GM12878 (cell line): ENCODE measurements at regions not wholly inside any gene's neighbourhood (a gene's known extent, or its start where the extent isn't known, plus 50 kb on each side); places are given as distances from the start of the nearest gene placed in this dataset.

ENCODE experiments used
- ATAC-seq: fragments of 200-7000 bp; cut with Tn5 transposase; 3 replicates; pipeline ENCODE4 v1.9.1; 2020; ENCODE audit warnings: mild to moderate bottlenecking, moderate library complexity
- BruUV-seq: library from RNA; stranded (reverse); fragments of 400-500 nt; replicated peaks from 2 replicates; lab custom pipeline; 2021; lab: Mats Ljungman, UMichigan
- CTCF ChIA-PET: fragments of 300-600 bp; sonication (Branson Sonifier 250); formaldehyde crosslinking; extraction: SDS; loops from one replicate; lab custom pipeline; 2021; ENCODE audit warnings: inconsistent platforms; lab: Yijun Ruan, JAX
- POLR2A ChIA-PET: fragments of 350-600 bp; formaldehyde crosslinking; extraction: SDS; loops from one replicate; lab custom pipeline; 2021; ENCODE audit warnings: inconsistent platforms; lab: Charles Lee
- RAD21 ChIA-PET: fragments of 300-600 bp; sonication (Branson Sonifier 250); formaldehyde crosslinking; loops from one replicate; lab custom pipeline; 2023; ENCODE audit warnings: antibody characterized with exemption; ENCODE audit not compliant: unreplicated experiment; lab: Charles Lee
- SMC1A ChIA-PET: fragments of 300-600 bp; sonication (Branson Sonifier 250); formaldehyde crosslinking; loops from one replicate; lab custom pipeline; 2023; ENCODE audit not compliant: unreplicated experiment, uncharacterized antibody; lab: Charles Lee
- DNase-seq: peaks from one replicate; pipeline ENCODE4 v3.0.0-alpha.2; 2011; ENCODE audit warnings: low read depth, low spot score
- FAIRE-seq: peaks from 3 replicates; lab custom pipeline; 2011; peaks lifted over from hg19 to GRCh38; lab: Jason Lieb, UNC
- H2AFZ ChIP-seq: 2 replicates; pipeline ENCODE4 v1.6.0; 2011; ENCODE audit warnings: low read depth, low read length, control low read depth; ENCODE audit not compliant: control insufficient read depth
- H3K27ac ChIP-seq: 2 replicates; pipeline ENCODE4 v1.5.1; 2011; ENCODE audit warnings: control low read depth; ENCODE audit not compliant: control insufficient read depth, insufficient read depth
- H3K27me3 ChIP-seq, 2 experiments: replicated peaks in 1 of 2; 2 replicates each; pipeline versions ENCODE4 v1.6.0 to v1.6.1; 2011; ENCODE audit warnings: low read length in 1 of 2; ENCODE audit not compliant: control insufficient read depth in 2 of 2, insufficient read depth in 2 of 2
- H3K36me3 ChIP-seq, 2 experiments: 2 replicates each; pipeline ENCODE4 v1.5.1; 2011; ENCODE audit warnings: low read length in 1 of 2; ENCODE audit not compliant: control insufficient read depth in 2 of 2, insufficient read depth in 2 of 2
- H3K4me1 ChIP-seq: 2 replicates; pipeline ENCODE4 v1.6.1; 2011; ENCODE audit warnings: mild to moderate bottlenecking, low read length, moderate library complexity, mixed read lengths; ENCODE audit not compliant: control insufficient read depth, insufficient read depth
- H3K4me2 ChIP-seq: 2 replicates; pipeline ENCODE4 v1.6.0; 2011; ENCODE audit warnings: control low read depth; ENCODE audit not compliant: control insufficient read depth, insufficient read depth
- H3K4me3 ChIP-seq: fragments of 200-600 bp; sonication (generic); 2 replicates; pipeline ENCODE4 v1.5.1; 2016
- H3K79me2 ChIP-seq: 2 replicates; pipeline ENCODE4 v1.6.0; 2011; ENCODE audit warnings: low read length; ENCODE audit not compliant: control insufficient read depth, insufficient read depth
- H3K9ac ChIP-seq: 2 replicates; pipeline ENCODE4 v1.8.0; 2011; ENCODE audit warnings: low read length, control low read depth, mixed read lengths; ENCODE audit not compliant: control insufficient read depth, insufficient read depth
- H3K9me3 ChIP-seq: replicated peaks from 3 replicates; pipeline ENCODE4 v1.5.1; 2011; ENCODE audit warnings: mild to moderate bottlenecking, low read length; ENCODE audit not compliant: control insufficient read depth, insufficient read depth
- H4K20me1 ChIP-seq: 2 replicates; pipeline ENCODE4 v1.6.0; 2011; ENCODE audit not compliant: control insufficient read depth, insufficient read depth
- BRCA1 ChIP-seq: IDR thresholded peaks from 2 replicates; pipeline ENCODE4 v1.6.1; 2011; ENCODE audit warnings: low read depth, low read length, improper control_type of control experiment
- CREB1 ChIP-seq: IDR thresholded peaks from 2 replicates; pipeline ENCODE4 v1.6.1; 2012; ENCODE audit warnings: low read depth, mild to moderate bottlenecking, inconsistent platforms
- GABPA ChIP-seq: IDR thresholded peaks from 2 replicates; pipeline ENCODE4 v1.6.1; 2014; ENCODE audit warnings: antibody characterized with exemption, low read depth, mild to moderate bottlenecking, inconsistent platforms
- SP1 ChIP-seq: IDR thresholded peaks from one replicate; pipeline ENCODE4 v1.6.1; 2011; ENCODE audit warnings: low read depth, low read length
- TARDBP ChIP-seq: IDR thresholded peaks from 2 replicates; pipeline ENCODE4 v1.6.1; 2016; ENCODE audit warnings: borderline replicate concordance
- ZBED1 ChIP-seq: IDR thresholded peaks from 2 replicates; pipeline ENCODE4 v1.6.1; 2016; ENCODE audit warnings: borderline replicate concordance
- in situ Hi-C: fragments of 300-500 bp; cut with MboI; formaldehyde crosslinking; loops from 9 replicates; pipeline ENCODE4 v1.14.3; 2018; ENCODE audit warnings: mixed read lengths
- intact Hi-C: fragments of 100-400 bp; cut with micrococcal nuclease; formaldehyde crosslinking; loops from one replicate; pipeline ENCODE4 v1.14.2; 2022; ENCODE audit not compliant: unreplicated experiment
- TF ChIP-seq, protein P1 (sequence below): fragments of 450-650 bp; IDR thresholded peaks from 2 replicates; pipeline ENCODE4 v1.6.1; 2017; ENCODE audit warnings: mild to moderate bottlenecking, moderate library complexity
- TF ChIP-seq, protein P2 (sequence below): IDR thresholded peaks from 2 replicates; pipeline ENCODE4 v1.6.1; 2011; ENCODE audit warnings: low read depth, mild to moderate bottlenecking, low read length, moderate library complexity, borderline replicate concordance; ENCODE audit errors: extremely low read depth
- TF ChIP-seq, protein P3 (sequence below): fragments of 450-650 bp; IDR thresholded peaks from 2 replicates; pipeline ENCODE4 v1.6.1; 2016; ENCODE audit warnings: mild to moderate bottlenecking, moderate library complexity, borderline replicate concordance
- TF ChIP-seq, protein P4 (sequence below): IDR thresholded peaks from 2 replicates; pipeline ENCODE4 v1.6.1; 2011; ENCODE audit warnings: low read depth, low read length, improper control_type of control experiment, borderline replicate concordance
- TF ChIP-seq, protein P5 (sequence below): fragments of 450-650 bp; IDR thresholded peaks from 2 replicates; pipeline ENCODE4 v1.6.1; 2017; ENCODE audit warnings: mild to moderate bottlenecking

DNA sequence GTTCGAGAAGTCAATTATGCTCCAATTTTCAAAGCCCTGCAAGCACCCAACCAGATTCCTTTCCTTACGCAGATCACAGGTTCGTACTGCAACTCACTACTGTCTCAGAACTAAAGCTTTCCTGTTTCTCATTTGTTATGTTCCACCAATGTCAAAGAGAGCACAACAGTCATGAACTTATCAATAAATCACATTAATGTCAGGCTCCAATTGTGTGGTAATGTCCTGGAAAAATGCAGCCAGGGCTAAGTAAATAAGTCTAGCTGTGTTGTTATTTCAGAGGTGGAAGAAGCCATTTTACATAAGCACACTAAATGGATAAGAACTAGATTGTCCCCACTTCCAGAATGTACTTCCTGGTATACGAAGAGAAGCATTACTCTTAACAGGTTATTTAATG is 488.6 kb upstream of the PTGER4 start (continued):
- TF ChIP-seq, protein P1, sequence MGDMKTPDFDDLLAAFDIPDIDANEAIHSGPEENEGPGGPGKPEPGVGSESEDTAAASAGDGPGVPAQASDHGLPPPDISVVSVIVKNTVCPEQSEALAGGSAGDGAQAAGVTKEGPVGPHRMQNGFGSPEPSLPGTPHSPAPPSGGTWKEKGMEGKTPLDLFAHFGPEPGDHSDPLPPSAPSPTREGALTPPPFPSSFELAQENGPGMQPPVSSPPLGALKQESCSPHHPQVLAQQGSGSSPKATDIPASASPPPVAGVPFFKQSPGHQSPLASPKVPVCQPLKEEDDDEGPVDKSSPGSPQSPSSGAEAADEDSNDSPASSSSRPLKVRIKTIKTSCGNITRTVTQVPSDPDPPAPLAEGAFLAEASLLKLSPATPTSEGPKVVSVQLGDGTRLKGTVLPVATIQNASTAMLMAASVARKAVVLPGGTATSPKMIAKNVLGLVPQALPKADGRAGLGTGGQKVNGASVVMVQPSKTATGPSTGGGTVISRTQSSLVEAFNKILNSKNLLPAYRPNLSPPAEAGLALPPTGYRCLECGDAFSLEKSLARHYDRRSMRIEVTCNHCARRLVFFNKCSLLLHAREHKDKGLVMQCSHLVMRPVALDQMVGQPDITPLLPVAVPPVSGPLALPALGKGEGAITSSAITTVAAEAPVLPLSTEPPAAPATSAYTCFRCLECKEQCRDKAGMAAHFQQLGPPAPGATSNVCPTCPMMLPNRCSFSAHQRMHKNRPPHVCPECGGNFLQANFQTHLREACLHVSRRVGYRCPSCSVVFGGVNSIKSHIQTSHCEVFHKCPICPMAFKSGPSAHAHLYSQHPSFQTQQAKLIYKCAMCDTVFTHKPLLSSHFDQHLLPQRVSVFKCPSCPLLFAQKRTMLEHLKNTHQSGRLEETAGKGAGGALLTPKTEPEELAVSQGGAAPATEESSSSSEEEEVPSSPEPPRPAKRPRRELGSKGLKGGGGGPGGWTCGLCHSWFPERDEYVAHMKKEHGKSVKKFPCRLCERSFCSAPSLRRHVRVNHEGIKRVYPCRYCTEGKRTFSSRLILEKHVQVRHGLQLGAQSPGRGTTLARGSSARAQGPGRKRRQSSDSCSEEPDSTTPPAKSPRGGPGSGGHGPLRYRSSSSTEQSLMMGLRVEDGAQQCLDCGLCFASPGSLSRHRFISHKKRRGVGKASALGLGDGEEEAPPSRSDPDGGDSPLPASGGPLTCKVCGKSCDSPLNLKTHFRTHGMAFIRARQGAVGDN = no peak
- TF ChIP-seq, protein P2, sequence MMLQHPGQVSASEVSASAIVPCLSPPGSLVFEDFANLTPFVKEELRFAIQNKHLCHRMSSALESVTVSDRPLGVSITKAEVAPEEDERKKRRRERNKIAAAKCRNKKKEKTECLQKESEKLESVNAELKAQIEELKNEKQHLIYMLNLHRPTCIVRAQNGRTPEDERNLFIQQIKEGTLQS = no peak
- TF ChIP-seq, protein P3, sequence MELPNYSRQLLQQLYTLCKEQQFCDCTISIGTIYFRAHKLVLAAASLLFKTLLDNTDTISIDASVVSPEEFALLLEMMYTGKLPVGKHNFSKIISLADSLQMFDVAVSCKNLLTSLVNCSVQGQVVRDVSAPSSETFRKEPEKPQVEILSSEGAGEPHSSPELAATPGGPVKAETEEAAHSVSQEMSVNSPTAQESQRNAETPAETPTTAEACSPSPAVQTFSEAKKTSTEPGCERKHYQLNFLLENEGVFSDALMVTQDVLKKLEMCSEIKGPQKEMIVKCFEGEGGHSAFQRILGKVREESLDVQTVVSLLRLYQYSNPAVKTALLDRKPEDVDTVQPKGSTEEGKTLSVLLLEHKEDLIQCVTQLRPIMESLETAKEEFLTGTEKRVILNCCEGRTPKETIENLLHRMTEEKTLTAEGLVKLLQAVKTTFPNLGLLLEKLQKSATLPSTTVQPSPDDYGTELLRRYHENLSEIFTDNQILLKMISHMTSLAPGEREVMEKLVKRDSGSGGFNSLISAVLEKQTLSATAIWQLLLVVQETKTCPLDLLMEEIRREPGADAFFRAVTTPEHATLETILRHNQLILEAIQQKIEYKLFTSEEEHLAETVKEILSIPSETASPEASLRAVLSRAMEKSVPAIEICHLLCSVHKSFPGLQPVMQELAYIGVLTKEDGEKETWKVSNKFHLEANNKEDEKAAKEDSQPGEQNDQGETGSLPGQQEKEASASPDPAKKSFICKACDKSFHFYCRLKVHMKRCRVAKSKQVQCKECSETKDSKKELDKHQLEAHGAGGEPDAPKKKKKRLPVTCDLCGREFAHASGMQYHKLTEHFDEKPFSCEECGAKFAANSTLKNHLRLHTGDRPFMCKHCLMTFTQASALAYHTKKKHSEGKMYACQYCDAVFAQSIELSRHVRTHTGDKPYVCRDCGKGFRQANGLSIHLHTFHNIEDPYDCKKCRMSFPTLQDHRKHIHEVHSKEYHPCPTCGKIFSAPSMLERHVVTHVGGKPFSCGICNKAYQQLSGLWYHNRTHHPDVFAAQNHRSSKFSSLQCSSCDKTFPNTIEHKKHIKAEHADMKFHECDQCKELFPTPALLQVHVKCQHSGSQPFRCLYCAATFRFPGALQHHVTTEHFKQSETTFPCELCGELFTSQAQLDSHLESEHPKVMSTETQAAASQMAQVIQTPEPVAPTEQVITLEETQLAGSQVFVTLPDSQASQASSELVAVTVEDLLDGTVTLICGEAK = no peak

DNA sequence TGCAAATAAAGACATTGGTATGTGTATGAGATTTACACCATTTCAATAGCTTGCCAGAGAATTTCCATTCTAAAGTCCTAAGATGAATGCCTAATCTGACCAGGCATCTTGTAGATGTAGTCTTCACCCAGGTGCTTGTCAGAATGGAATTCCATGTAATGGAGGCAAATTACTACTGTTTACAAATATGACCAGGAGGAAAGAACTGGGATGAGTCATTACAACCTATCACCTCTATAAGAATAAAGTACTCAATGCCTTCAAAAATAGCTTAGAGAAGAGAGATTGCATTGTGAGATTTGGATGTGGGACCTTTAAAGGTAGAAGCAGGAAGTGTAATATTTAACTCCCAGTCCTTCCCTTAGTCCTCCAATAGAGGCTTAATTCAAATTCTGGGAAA is 507.0 kb upstream of the PTGER4 start:
- no peak for FAIRE-seq

More for the DNA sequence above, 507.0 kb upstream of the PTGER4 start:
- no peaks in the 10 kb centered on the region for H3K27me3 ChIP-seq
- ChIA-PET RAD21 (no interaction called here), POLR2A (no interaction called here), CTCF (no interaction called here), SMC1A (no interaction called here)
- in situ Hi-C loops (no loop called here), intact Hi-C loops (no loop called here)
- no peaks in the 10 kb centered on the region for H3K79me2 ChIP-seq
- no peak for ATAC-seq
- no peak overlapping the region for H3K27ac ChIP-seq
- no TSS peak for BruUV-seq
- H3K4me3 ChIP-seq = no peak overlapping the region
- no peak overlapping the region for H3K9ac ChIP-seq
- H3K36me3 ChIP-seq = no peaks in the 10 kb centered on the region
- no peak overlapping the region for H2AFZ ChIP-seq
- TF ChIP-seq, protein P4, sequence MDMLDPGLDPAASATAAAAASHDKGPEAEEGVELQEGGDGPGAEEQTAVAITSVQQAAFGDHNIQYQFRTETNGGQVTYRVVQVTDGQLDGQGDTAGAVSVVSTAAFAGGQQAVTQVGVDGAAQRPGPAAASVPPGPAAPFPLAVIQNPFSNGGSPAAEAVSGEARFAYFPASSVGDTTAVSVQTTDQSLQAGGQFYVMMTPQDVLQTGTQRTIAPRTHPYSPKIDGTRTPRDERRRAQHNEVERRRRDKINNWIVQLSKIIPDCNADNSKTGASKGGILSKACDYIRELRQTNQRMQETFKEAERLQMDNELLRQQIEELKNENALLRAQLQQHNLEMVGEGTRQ = no peak
- TF ChIP-seq CREB1 = no peak
- no peak for TF ChIP-seq SP1
- no peak for TF ChIP-seq TARDBP
- TF ChIP-seq GABPA = no peak
- TF ChIP-seq, protein P5, sequence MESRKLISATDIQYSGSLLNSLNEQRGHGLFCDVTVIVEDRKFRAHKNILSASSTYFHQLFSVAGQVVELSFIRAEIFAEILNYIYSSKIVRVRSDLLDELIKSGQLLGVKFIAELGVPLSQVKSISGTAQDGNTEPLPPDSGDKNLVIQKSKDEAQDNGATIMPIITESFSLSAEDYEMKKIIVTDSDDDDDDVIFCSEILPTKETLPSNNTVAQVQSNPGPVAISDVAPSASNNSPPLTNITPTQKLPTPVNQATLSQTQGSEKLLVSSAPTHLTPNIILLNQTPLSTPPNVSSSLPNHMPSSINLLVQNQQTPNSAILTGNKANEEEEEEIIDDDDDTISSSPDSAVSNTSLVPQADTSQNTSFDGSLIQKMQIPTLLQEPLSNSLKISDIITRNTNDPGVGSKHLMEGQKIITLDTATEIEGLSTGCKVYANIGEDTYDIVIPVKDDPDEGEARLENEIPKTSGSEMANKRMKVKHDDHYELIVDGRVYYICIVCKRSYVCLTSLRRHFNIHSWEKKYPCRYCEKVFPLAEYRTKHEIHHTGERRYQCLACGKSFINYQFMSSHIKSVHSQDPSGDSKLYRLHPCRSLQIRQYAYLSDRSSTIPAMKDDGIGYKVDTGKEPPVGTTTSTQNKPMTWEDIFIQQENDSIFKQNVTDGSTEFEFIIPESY = no peak
- no peak for TF ChIP-seq ZBED1
- TF ChIP-seq BRCA1 = no peak
- H3K9me3 ChIP-seq = no peaks in the 10 kb centered on the region; the same call in 2 of the 3 replicates
- H4K20me1 ChIP-seq = no peaks in the 10 kb centered on the region
- H3K4me1 ChIP-seq = no peaks in the 10 kb centered on the region
- no peak for DNase-seq
- no peak overlapping the region for H3K4me2 ChIP-seq
